Sigmoid colon (tissue), 6 donors: ENCODE measurements at regions not wholly inside any gene's neighbourhood (a gene's known extent, or its start where the extent isn't known, plus 50 kb on each side); places are given as distances from the start of the nearest gene placed in this dataset.

Experiments used
- DNase-seq: peaks from one replicate; pipeline ENCODE4 v3.0.0-alpha.2; 2019
- H3K27ac ChIP-seq, 4 donors: fragments of 200-600 bp; sonication (generic); one replicate each; pipeline ENCODE4 v1.5.1; 2016 to 2019; ENCODE audit warnings: mild to moderate bottlenecking in 1 of 4
- H3K27me3 ChIP-seq, 3 donors: fragments of 200-600 bp; sonication (generic); one replicate each; pipeline ENCODE4 v1.5.1; 2019; ENCODE audit warnings: mild to moderate bottlenecking in 1 of 3
- H3K36me3 ChIP-seq, 4 donors: fragments of 200-600 bp; sonication (generic); one replicate each; pipeline ENCODE4 v1.5.1; 2016 to 2019
- H3K4me1 ChIP-seq, 4 donors: fragments of 200-600 bp; sonication (generic); one replicate each; pipeline ENCODE4 v1.5.1; 2017 to 2019
- H3K4me3 ChIP-seq, 4 donors: fragments of 200-600 bp; sonication (generic); one replicate each; pipeline ENCODE4 v1.5.1; 2017 to 2019; ENCODE audit warnings: mild to moderate bottlenecking in 2 of 4, moderate library complexity in 1 of 4
- H3K9me3 ChIP-seq, 4 donors: fragments of 200-600 bp in 3 of 4; sonication (generic) in 3 of 4; one replicate each; pipeline versions ENCODE4 v1.5.1 to v1.6.1; 2013 to 2019
- CTCF ChIP-seq, 4 experiments: fragments of 450-650 bp in 3 of 4; fragments of 200-600 bp in 1 of 4; IDR thresholded peaks; one replicate each; pipeline ENCODE4 v1.5.1; 2016 to 2019; ENCODE audit warnings: antibody characterized with exemption in 4 of 4, mild to moderate bottlenecking in 3 of 4, moderate library complexity in 2 of 4
- EP300 ChIP-seq, 4 donors: sonication (generic); formaldehyde crosslinking; IDR thresholded peaks; one replicate each; pipeline ENCODE4 v1.6.1; 2017; ENCODE audit warnings: antibody characterized with exemption in 4 of 4
- POLR2A ChIP-seq, 2 donors: fragments of 450-650 bp; IDR thresholded peaks; one replicate each; pipeline ENCODE4 v1.6.1; 2016; ENCODE audit warnings: antibody characterized with exemption in 2 of 2, mild to moderate bottlenecking in 2 of 2, moderate library complexity in 2 of 2
- POLR2AphosphoS5 ChIP-seq, 4 donors: sonication (generic); formaldehyde crosslinking; IDR thresholded peaks; one replicate each; pipeline ENCODE4 v1.6.1; 2017; ENCODE audit warnings: antibody characterized with exemption in 4 of 4
- WGBS, 2 donors: extraction: QIAGEN DNeasy Blood & Tissue Kit; methylation state at CpG; one replicate each; pipeline ENCODE4 v1.1.7; 2013; 5-methylcytosine and 5-hydroxymethylcytosine counted together
- intact Hi-C: fragments of 100-400 bp; cut with DNase I; formaldehyde crosslinking; loops from one replicate; pipeline ENCODE4 v1.15.1; 2023
- donor health status: healthy with polysubstance abuse.
- donor health status: healthy.

- intact Hi-C loops: no loop called here
- WGBS, 2 donors: 73% methylated on average over 1 of the region's 1 CpG
- H3K9me3 ChIP-seq: no peaks in the 10 kb centered on the region
- H3K36me3 ChIP-seq: no peaks in the 10 kb centered on the region
- TF ChIP-seq POLR2AphosphoS5 (IDR thresholded peaks at IDR 0.05) (no peak), POLR2A (IDR thresholded peaks at IDR 0.05) (no peak), EP300 (IDR thresholded peaks at IDR 0.05) (no peak), CTCF (IDR thresholded peaks at IDR 0.05) (no peak)
- peaks cover 0 to 11% (median 4%) of the 10 kb centered on the region in 4 donors for H3K4me1 ChIP-seq
- no peak overlapping the region for H3K27ac ChIP-seq
- no peak overlapping the region for H3K4me3 ChIP-seq
- no peak for DNase-seq
- H3K27me3 ChIP-seq: no peaks in the 10 kb centered on the region
Measured at GRCh38 chr2:66382091-66382490, 52.8 kb upstream of the MEIS1 start.

GRCh38 chr2:66379473-66379872 is 55.5 kb upstream of the MEIS1 start:
- Histone ChIP-seq H3K27me3 (no peaks in the 10 kb centered on the region), H3K27ac (no peak overlapping the region), H3K4me1 (peaks cover 0 to 5% (median 0%) of the 10 kb centered on the region in 4 donors)

GRCh38 chr2:66377832-66378231 is 57.1 kb upstream of the MEIS1 start:
- TF ChIP-seq EP300 (IDR thresholded peaks at IDR 0.05): no peak
- no peak for TF ChIP-seq POLR2AphosphoS5 (IDR thresholded peaks at IDR 0.05)
- TF ChIP-seq POLR2A (IDR thresholded peaks at IDR 0.05): no peak
- no peak for TF ChIP-seq CTCF (IDR thresholded peaks at IDR 0.05)
- DNase-seq: no peak
- H3K27me3 ChIP-seq: no peaks in the 10 kb centered on the region
- peaks cover 0 to 5% (median 0%) of the 10 kb centered on the region in 4 donors for H3K4me1 ChIP-seq
- H3K4me3 ChIP-seq: no peak overlapping the region
- H3K27ac ChIP-seq: no peak overlapping the region
- intact Hi-C loops: no loop called here
- no peaks in the 10 kb centered on the region for H3K36me3 ChIP-seq
- H3K9me3 ChIP-seq: no peaks in the 10 kb centered on the region
- WGBS, 2 donors: 83% methylated on average over 6 of the region's 6 CpGs

More at GRCh38 chr2:66379473-66379872, 55.5 kb upstream of the MEIS1 start:
- no peak for DNase-seq
- Histone ChIP-seq H3K36me3 (no peaks in the 10 kb centered on the region), H3K9me3 (no peaks in the 10 kb centered on the region), H3K4me3 (no peak overlapping the region)
- intact Hi-C loops: no loop called here
- no peak for TF ChIP-seq EP300 (IDR thresholded peaks at IDR 0.05)
- TF ChIP-seq POLR2AphosphoS5 (IDR thresholded peaks at IDR 0.05): no peak
- no peak for TF ChIP-seq CTCF (IDR thresholded peaks at IDR 0.05)

- Histone ChIP-seq H3K4me1 (peaks cover 0 to 4% (median under 1%) of the 10 kb centered on the region in 4 donors), H3K27ac (no peak overlapping the region), H3K9me3 (no peaks in the 10 kb centered on the region), H3K27me3 (no peaks in the 10 kb centered on the region), H3K36me3 (no peaks in the 10 kb centered on the region), H3K4me3 (no peak overlapping the region)
- no peak for DNase-seq
- no peak for TF ChIP-seq POLR2A (IDR thresholded peaks at IDR 0.05)
- no peak for TF ChIP-seq EP300 (IDR thresholded peaks at IDR 0.05)
- no peak for TF ChIP-seq POLR2AphosphoS5 (IDR thresholded peaks at IDR 0.05)
- TF ChIP-seq CTCF (IDR thresholded peaks at IDR 0.05): no peak
- WGBS, 2 donors: 62 to 87% methylated on average over 2 of the region's 2 CpGs
- intact Hi-C loops: no loop called here
Measured at GRCh38 chr2:66370824-66371223, 64.1 kb upstream of the MEIS1 start.

GRCh38 chr2:66366619-66367018 is 68.3 kb upstream of the MEIS1 start:
- H3K27me3 ChIP-seq: no peaks in the 10 kb centered on the region
- DNase-seq: no peak
- H3K27ac ChIP-seq: no peak overlapping the region
- TF ChIP-seq EP300 (IDR thresholded peaks at IDR 0.05) (no peak), CTCF (IDR thresholded peaks at IDR 0.05) (no peak), POLR2A (IDR thresholded peaks at IDR 0.05) (no peak), POLR2AphosphoS5 (IDR thresholded peaks at IDR 0.05) (no peak)
- no peaks in the 10 kb centered on the region for H3K36me3 ChIP-seq
- H3K9me3 ChIP-seq: no peaks in the 10 kb centered on the region
- peaks cover 0 to 43% (median 19%) of the 10 kb centered on the region in 4 donors for H3K4me1 ChIP-seq
- intact Hi-C loops: no loop called here
- no peak overlapping the region for H3K4me3 ChIP-seq
- 70 to 85% methylated on average over 2 of the region's 2 CpGs for WGBS, 2 donors
